ENCODE measurements at regions not wholly inside any gene's neighbourhood (a gene's known extent, or its start where the extent isn't known, plus 50 kb on each side); places are given as distances from the start of the nearest gene placed in this dataset.

DNA sequence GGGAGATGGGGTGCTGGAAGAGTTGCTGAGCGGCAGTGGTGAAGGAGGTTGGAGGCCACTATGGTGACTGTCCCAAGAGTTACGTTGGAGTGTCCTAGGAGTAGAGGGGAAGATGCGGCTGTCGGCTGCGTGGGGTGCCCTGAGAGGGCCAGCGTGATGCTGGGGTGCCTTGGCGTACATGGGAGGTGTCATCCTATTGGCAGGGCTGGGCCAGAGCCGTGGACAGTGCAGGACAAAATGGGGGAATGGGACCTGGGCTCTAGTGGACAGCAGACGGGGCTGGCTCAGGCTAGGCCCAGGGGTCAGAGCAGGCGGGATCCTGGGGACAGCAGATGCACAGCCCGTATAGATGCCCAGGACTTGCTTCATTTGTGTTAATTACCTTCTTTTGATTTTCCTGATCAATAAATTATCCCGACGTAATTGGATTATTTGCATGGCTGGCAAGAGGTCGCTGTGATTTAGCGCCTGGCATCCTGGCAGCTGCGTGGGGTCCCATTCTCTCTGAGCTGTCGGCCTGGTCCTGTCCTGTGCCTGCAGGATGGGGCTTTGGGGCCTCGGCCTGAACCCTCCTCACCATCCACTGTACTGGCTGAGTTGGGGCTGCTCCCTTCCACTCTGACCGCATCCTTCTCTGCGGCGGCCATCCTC lies 203.9 kb upstream of the C14orf180 start:
- no peak overlapping the region for H3K27ac ChIP-seq
- TF ChIP-seq POLR2A (IDR thresholded peaks at IDR 0.05) (no peak), POLR2AphosphoS5 (IDR thresholded peaks at IDR 0.05) (no peak)
- intact Hi-C loops (cut with DNase I; ENCODE audit: low total_unique reads), result no loop called here
- no peak for DNase-seq (ENCODE audit: low spot score in 2 of 2)
- peaks cover 3 to 21% of the 10 kb centered on the region in 2 donors for H3K9me3 ChIP-seq
- H3K4me3 ChIP-seq, result no peak overlapping the region
- no peaks in the 10 kb centered on the region for H3K4me1 ChIP-seq
- peaks cover 0 to 58% of the 10 kb centered on the region in 2 donors for H3K27me3 ChIP-seq
- no peaks in the 10 kb centered on the region for H3K36me3 ChIP-seq

DNA sequence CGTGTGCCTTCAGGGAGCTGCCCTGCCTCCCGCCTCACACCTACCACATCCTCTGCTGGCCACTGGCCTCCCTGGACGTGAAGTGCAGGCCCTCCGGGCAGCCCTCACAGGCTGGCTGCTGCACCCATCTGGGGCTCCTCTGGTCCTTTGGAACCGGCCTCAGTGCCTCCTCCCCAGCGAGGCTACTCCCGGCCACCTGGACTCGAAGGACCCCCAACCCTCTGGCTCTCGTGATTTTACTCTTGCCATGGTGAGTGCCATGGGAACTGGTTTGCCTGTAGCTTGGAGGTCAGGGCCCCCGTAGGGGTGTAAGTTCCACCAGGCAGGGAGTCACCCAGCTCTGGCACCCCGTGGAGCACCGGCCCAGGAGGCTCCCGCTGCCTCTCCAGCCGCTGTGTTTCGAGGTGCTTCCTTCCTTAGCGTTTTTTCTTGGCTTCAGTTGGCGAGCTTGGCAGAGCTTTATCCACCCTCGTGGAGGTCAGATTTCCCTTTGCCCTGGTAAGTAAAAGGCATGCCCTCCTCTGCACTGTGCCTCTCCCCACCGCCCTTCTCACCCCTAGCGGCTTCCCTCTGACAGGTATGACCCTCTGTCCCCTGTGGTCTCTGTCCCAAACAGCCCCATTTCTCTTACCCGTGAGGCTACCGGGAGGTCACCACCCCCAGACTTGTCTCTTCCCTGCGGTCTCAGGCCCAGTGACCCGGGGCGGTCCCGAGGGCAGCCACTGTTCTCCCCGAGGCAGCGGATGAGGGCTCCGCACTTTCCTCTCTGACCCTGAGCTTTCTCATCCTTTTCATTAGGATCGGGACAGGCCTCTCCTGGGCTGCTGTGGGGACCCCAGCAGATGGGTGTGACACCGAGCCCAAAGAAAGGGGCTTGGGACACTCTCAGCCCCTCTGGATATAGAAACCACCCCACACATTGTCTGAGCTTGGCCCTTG lies 203.1 kb upstream of the C14orf180 start:
- Histone ChIP-seq H3K4me1 (no peaks in the 10 kb centered on the region), H3K4me3 (no peak overlapping the region), H3K27me3 (peaks cover 0 to 52% of the 10 kb centered on the region in 2 donors), H3K27ac (no peak overlapping the region), H3K36me3 (no peaks in the 10 kb centered on the region), H3K9me3 (peaks cover 3 to 24% of the 10 kb centered on the region in 2 donors)
- intact Hi-C loops (cut with DNase I; ENCODE audit: low total_unique reads), result no loop called here
- no peak for TF ChIP-seq POLR2A (IDR thresholded peaks at IDR 0.05)
- no peak for TF ChIP-seq POLR2AphosphoS5 (IDR thresholded peaks at IDR 0.05)
- TF ChIP-seq, protein P1, sequence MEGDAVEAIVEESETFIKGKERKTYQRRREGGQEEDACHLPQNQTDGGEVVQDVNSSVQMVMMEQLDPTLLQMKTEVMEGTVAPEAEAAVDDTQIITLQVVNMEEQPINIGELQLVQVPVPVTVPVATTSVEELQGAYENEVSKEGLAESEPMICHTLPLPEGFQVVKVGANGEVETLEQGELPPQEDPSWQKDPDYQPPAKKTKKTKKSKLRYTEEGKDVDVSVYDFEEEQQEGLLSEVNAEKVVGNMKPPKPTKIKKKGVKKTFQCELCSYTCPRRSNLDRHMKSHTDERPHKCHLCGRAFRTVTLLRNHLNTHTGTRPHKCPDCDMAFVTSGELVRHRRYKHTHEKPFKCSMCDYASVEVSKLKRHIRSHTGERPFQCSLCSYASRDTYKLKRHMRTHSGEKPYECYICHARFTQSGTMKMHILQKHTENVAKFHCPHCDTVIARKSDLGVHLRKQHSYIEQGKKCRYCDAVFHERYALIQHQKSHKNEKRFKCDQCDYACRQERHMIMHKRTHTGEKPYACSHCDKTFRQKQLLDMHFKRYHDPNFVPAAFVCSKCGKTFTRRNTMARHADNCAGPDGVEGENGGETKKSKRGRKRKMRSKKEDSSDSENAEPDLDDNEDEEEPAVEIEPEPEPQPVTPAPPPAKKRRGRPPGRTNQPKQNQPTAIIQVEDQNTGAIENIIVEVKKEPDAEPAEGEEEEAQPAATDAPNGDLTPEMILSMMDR (IDR thresholded peaks at IDR 0.05), result no peak
- DNase-seq (ENCODE audit: low spot score in 2 of 2), result no peak

DNA sequence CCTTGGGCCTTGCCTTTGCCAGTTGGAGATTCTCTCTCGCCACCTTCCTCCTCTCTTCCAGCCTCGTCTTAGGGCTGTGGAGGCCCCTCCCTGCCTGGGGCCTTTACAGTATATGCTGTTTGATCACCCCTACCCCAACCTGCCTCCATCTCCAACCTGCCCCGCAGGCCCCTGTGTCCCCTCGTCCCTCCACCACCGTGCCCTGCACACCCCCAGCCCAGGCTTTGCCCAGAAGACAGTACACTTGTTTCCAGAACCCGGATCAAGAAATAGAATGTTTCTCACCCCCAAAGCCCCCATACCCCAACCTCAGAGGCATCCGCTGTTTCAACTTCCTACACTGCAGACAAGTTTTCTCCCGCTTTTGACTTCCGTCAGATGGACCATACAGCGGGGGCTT lies 202.3 kb upstream of the C14orf180 start:
- Histone ChIP-seq H3K4me3 (no peak overlapping the region), H3K9me3 (peaks cover 3 to 17% of the 10 kb centered on the region in 2 donors), H3K4me1 (no peaks in the 10 kb centered on the region), H3K27me3 (peaks cover 0 to 45% of the 10 kb centered on the region in 2 donors), H3K27ac (no peak overlapping the region), H3K36me3 (no peaks in the 10 kb centered on the region)
- no peak for TF ChIP-seq POLR2AphosphoS5 (IDR thresholded peaks at IDR 0.05)
- TF ChIP-seq, protein P1 (IDR thresholded peaks at IDR 0.05), result no peak
- TF ChIP-seq POLR2A (IDR thresholded peaks at IDR 0.05), result no peak
- intact Hi-C loops (cut with DNase I; ENCODE audit: low total_unique reads), result no loop called here
- DNase-seq (ENCODE audit: low spot score in 2 of 2), result no peak

DNA sequence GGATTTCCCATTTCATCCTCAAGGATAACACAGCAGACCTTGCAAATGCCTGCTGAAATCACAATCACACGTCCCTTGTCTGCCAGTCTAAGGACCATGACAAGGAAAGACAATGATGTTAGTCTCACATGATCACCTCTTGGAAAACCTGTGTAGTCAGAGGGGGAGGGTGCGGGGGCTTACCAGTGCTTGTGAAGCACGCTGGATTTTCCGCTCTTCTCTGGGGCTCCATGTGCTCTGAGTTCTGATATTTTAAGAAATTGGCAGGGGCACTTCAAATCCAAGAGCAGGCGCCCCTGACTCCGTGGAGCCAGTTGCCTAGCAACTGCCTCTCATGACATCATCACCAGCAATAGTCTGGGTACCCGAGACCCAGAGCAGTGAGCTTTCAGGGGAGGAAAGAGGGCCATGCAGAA lies 200.9 kb upstream of the C14orf180 start:
- peaks cover 0 to 48% of the 10 kb centered on the region in 2 donors for H3K27me3 ChIP-seq

DNA sequence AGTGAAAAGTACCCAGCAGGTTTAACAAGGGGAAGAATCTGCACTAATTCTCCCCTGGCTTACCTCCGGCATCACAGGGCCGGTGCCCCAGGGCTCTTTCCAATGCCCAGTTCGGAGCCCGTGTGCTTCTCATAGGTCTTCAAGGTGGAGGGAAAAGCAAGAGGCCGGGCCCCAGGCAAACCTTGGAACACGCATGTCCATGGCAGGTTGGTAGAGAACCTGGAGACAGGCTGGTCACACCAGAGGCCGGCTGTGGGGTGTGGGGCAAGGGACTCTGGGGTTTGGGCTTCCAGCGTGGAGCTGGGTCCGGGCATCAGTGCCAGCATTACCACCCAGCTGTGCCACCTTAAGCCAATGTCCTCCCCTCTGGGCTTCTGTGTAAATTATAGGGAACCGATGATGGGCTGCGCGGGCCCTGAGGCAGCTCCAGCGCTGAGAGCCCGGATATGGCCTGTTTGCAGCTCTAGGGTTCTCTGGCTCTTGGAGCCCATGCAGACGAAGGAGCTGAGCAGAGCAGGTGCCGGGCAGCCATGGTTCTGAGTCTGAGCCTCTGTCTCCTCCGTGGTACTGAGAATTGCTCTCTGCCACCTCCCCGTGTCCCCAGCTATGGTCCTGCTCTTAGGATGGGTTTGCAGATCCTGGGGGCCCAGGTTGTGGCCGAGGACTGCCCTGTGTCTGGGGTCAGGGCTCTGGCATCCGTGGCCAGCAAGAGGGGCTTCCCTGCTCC lies 197.0 kb upstream of the C14orf180 start:
- DNase-seq (ENCODE audit: low spot score in 2 of 2), result no peak
- Histone ChIP-seq H3K27me3 (peaks cover 0 to 56% of the 10 kb centered on the region in 2 donors), H3K36me3 (no peaks in the 10 kb centered on the region), H3K9me3 (peaks cover 3 to 17% of the 10 kb centered on the region in 2 donors), H3K4me1 (no peaks in the 10 kb centered on the region), H3K27ac (no peak overlapping the region), H3K4me3 (no peak overlapping the region)
- no peak for TF ChIP-seq POLR2A (IDR thresholded peaks at IDR 0.05)
- TF ChIP-seq, protein P1 (IDR thresholded peaks at IDR 0.05), result no peak
- TF ChIP-seq POLR2AphosphoS5 (IDR thresholded peaks at IDR 0.05), result no peak
- intact Hi-C loops (cut with DNase I; ENCODE audit: low total_unique reads), result no loop called here

More for the DNA sequence above, 200.9 kb upstream of the C14orf180 start:
- Histone ChIP-seq H3K9me3 (peaks cover 3 to 17% of the 10 kb centered on the region in 2 donors), H3K4me1 (no peaks in the 10 kb centered on the region), H3K27ac (no peak overlapping the region), H3K36me3 (no peaks in the 10 kb centered on the region), H3K4me3 (no peak overlapping the region)
- intact Hi-C loops (cut with DNase I; ENCODE audit: low total_unique reads), result no loop called here
- DNase-seq (ENCODE audit: low spot score in 2 of 2), result no peak
- TF ChIP-seq, protein P1 (IDR thresholded peaks at IDR 0.05), result no peak
- no peak for TF ChIP-seq POLR2A (IDR thresholded peaks at IDR 0.05)
- no peak for TF ChIP-seq POLR2AphosphoS5 (IDR thresholded peaks at IDR 0.05)

Data from breast epithelium (tissue), 4 donors.